Cortex of kidney (tissue), 1 donor: ENCODE measurements at regions not wholly inside any gene's neighbourhood (a gene's known extent, or its start where the extent isn't known, plus 50 kb on each side); places are given as distances from the start of the nearest gene placed in this dataset.
"Not testable (repeated sequence)": the region's sequence is repeated elsewhere in the genome, so short reads cannot be mapped to it uniquely, and the experiment has no call there.

Experiments used
- DNase-seq: peaks from one replicate; lab custom pipeline; 2025; lab: John Stamatoyannopoulos, UW

GRCh38 chrX:113512700-113513395 is 672.2 kb upstream of the AMOT start:
- DNase-seq, result no peak

- no peak for DNase-seq
Observed at GRCh38 chrX:113510586-113510985, 670.0 kb upstream of the AMOT start.

- DNase-seq, result no peak
Observed at GRCh38 chrX:113492895-113493294, 652.3 kb upstream of the AMOT start.

- DNase-seq, result no peak
Observed at GRCh38 chrX:113473418-113473817, 632.8 kb upstream of the AMOT start.

GRCh38 chrX:113473015-113473414 is 632.4 kb upstream of the AMOT start:
- not testable (repeated sequence) for DNase-seq

- DNase-seq, result no peak
Observed at GRCh38 chrX:113470166-113470565, 629.5 kb upstream of the AMOT start.

GRCh38 chrX:113457719-113458118 is 617.1 kb upstream of the AMOT start:
- no peak for DNase-seq

- no peak for DNase-seq
Observed at GRCh38 chrX:113455582-113455981, 615.0 kb upstream of the AMOT start.

GRCh38 chrX:113429011-113429410 is 588.4 kb upstream of the AMOT start:
- DNase-seq, result no peak

- DNase-seq, result no peak
Observed at GRCh38 chrX:113422323-113422722, 581.7 kb upstream of the AMOT start.

GRCh38 chrX:113421432-113421831 is 580.8 kb upstream of the AMOT start:
- no peak for DNase-seq

- no peak for DNase-seq
Observed at GRCh38 chrX:113412106-113412505, 571.5 kb upstream of the AMOT start.

GRCh38 chrX:113408843-113409242 is 568.2 kb upstream of the AMOT start:
- no peak for DNase-seq

GRCh38 chrX:113400193-113400704 is 559.6 kb upstream of the AMOT start:
- no peak for DNase-seq

GRCh38 chrX:113399506-113400192 is 559.0 kb upstream of the AMOT start:
- no peak for DNase-seq

- no peak for DNase-seq
Observed at GRCh38 chrX:113392355-113392754, 551.7 kb upstream of the AMOT start.

GRCh38 chrX:113391875-113392274 is 551.2 kb upstream of the AMOT start:
- no peak for DNase-seq

- DNase-seq, result no peak
Observed at GRCh38 chrX:113390531-113390930, 549.9 kb upstream of the AMOT start.

GRCh38 chrX:113389846-113390245 is 549.2 kb upstream of the AMOT start:
- no peak for DNase-seq

GRCh38 chrX:113384628-113385027 is 544.0 kb upstream of the AMOT start:
- DNase-seq, result no peak

GRCh38 chrX:113373421-113373820 is 532.8 kb upstream of the AMOT start:
- not testable (repeated sequence) for DNase-seq

- DNase-seq, result no peak
Observed at GRCh38 chrX:113370006-113370405, 529.4 kb upstream of the AMOT start.

- DNase-seq, result no peak
Observed at GRCh38 chrX:113369056-113369455, 528.4 kb upstream of the AMOT start.

GRCh38 chrX:113353134-113353533 is 512.5 kb upstream of the AMOT start:
- no peak for DNase-seq
